SH-SY5Y (cell line): ENCODE measurements at regions not wholly inside any gene's neighbourhood (a gene's known extent, or its start where the extent isn't known, plus 50 kb on each side); places are given as distances from the start of the nearest gene placed in this dataset.

Source experiments
- GATA2 ChIP-seq: IDR thresholded peaks from 2 replicates; pipeline ENCODE4 v1.6.1; 2011; ENCODE audit warnings: mild to moderate bottlenecking, low read depth, low read length
- GATA3 ChIP-seq: IDR thresholded peaks from 2 replicates; pipeline ENCODE4 v1.6.1; 2011; ENCODE audit warnings: low read depth, mild to moderate bottlenecking, low read length, moderate library complexity

DNA sequence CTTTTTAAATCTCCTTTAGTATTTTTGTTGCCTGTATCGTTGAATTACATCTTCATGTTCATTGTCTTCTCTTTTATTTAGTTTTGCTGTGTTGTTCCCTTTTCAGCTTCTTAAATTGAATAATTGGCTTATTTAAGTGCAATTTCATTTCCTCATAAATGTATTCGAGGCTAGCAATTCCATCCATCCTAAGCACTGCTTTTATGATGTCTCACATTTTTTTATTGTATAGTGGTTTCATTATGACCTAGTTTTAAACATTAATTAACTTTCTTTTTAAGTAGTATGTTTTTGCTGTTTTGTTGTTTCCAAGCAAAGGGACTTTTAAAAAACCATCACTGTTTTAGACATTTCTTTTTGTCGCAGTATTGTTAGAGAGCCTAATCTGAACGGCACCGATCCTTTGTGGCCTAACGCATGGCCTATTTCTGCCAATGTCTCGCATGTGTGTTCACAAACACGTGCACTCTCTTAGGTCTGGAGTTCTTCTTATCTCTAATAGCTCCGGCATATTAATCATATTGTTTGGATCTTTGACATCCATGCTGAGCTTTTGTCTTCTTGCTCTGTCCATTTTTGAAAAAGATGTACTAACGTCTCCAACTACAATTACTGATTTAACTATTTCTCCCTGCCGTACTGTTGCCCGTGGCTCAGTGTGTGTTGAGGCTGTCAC lies 59.6 kb upstream of the ZNF516 start:
- TF ChIP-seq GATA2 (no peak), GATA3 (no peak)
